GM12801 (cell line): ENCODE measurements at regions not wholly inside any gene's neighbourhood (a gene's known extent, or its start where the extent isn't known, plus 50 kb on each side); places are given as distances from the start of the nearest gene placed in this dataset.

Experiments
- CTCF ChIP-seq: IDR thresholded peaks from one replicate; pipeline ENCODE4 v1.5.1; 2011; ENCODE audit warnings: control low read depth; ENCODE audit not compliant: insufficient read length; ENCODE audit errors: extremely low read depth

DNA sequence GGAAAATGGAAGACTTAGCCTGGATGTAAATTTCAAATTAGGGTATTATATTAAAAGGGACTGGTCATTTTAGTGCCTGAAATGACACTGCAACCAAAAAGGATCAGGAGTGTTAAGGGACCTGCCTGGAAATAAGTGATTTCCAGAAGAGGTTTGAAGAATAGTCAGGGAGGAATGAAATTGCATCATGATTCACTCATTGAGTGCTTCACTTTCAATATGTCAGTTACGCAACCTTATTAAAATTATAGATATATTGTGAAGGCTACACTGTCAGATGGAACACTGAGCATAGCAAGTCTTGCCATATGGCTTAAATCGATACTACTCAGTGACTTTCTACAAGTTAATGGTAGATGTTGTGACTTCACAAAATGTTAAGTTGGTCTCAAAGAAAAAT is 275.2 kb upstream of the DPYD start:
- no peak for TF ChIP-seq CTCF

GRCh38 chr1:98188774-98189173 is 267.9 kb upstream of the DPYD start:
- TF ChIP-seq CTCF = no peak

DNA sequence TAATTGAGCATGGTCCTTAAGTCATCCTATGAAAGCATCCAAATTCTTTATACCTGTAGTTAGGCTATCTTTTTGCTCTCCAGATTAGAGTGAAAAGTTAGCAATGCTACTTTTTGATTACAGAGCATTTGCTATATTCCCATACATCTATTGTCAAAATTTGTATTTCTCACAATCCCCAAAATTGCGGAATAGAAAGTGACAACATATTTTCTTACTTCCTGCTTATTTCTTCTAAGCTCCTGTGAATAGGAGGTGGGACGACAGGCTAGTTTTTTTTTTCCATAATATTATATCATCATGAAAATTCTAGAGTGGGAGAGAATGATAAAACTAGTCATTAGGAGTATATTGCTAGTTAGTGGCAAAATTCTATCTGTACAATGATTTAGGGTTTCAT is 264.0 kb upstream of the DPYD start:
- TF ChIP-seq CTCF = no peak

DNA sequence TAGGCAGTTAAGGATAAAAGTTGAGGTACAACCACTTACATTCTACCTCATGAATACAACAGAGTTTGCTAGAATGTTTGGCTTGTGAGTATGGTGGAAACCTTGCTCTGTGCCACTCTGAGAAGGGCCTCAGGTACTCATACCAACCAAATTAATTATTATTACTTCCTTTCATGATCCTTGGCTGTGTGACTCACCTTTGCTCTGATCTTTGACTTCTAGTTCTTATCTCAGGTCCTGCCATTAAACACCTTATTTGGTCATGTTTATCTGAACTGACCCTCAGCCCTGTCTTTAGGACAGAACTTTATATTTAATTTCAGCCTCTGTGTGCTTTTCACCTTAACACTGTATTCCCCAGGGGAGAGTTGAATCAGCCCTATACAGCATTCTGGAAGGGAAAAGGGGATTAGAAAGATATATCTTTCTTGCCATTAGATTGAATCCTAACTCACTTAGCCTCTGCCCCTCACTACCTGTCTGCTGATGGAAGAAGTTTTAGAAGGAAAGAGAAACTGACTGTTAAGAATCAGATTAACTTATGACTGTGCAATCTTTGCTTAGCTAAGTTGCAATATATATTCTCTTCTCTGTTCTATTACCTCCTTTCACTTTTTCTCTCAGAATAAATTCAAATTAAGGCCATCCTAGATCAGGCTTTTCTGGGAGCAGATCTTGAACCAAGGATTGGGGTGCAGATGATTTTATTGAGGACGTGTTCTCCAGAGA is 260.4 kb upstream of the DPYD start:
- TF ChIP-seq CTCF = no peak

- TF ChIP-seq CTCF = no peak
These were observed 258.4 kb upstream of the DPYD start for GRCh38 chr1:98179151-98179773.

GRCh38 chr1:98177751-98178150 is 256.9 kb upstream of the DPYD start:
- no peak for TF ChIP-seq CTCF

GRCh38 chr1:98176936-98177335 is 256.1 kb upstream of the DPYD start:
- TF ChIP-seq CTCF = no peak
